HG03432 (cell line): ENCODE measurements at regions not wholly inside any gene's neighbourhood (a gene's known extent, or its start where the extent isn't known, plus 50 kb on each side); places are given as distances from the start of the nearest gene placed in this dataset.

Experiments used
- ATAC-seq: cut with Tn5 transposase; IDR thresholded peaks from one replicate; pipeline ENCODE4 v1.9.1; 2021; ENCODE audit warnings: mild to moderate bottlenecking, moderate library complexity; ENCODE audit not compliant: unreplicated experiment

GRCh38 chr12:107339932-107340331 is 246.6 kb upstream of the CRY1 start:
- no peak for ATAC-seq

GRCh38 chr12:107340898-107341297 is 247.5 kb upstream of the CRY1 start:
- no peak for ATAC-seq

GRCh38 chr12:107344035-107344808 is 250.9 kb upstream of the CRY1 start:
- no peak for ATAC-seq

DNA sequence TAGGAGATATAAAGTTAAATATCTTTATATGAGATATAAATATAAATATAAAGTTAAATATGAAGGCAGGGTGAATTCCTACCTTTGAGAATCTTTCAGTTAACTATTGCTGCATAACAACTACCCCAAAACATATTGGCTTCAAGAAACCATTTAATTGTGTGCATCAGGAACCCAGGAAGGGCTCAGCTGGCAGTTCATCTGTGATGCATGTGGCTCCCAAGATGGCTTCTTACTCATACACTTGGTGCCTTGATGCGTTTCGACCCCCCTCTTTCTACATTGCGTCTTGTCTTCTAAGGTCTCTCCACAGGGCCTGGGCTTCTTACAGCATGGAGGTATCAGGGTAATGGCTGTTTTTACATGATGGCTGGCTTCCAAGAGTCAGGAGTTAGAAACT is 253.9 kb upstream of the CRY1 start:
- no peak for ATAC-seq

- ATAC-seq: no peak
Observed at GRCh38 chr12:107349008-107349747, 255.8 kb upstream of the CRY1 start.

DNA sequence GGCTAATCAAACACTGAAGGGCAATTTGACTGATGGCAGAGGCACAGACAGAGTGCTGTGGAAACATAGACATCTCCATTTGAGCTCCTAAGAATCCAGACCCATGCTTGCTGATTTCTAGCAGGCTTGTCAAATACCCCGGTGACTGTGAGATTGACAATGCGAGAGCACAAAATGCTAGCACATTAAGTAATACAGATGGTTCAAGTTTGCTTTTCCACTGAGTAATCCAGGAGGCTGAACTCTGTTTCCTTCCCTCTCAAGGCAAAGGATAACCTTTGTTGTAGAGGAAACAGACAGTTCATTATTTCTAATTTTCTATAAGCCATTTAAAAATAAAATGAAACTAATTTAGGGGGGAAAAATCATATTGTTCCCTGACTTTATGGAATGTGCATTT is 256.5 kb upstream of the CRY1 start:
- ATAC-seq: no peak

GRCh38 chr12:107351109-107351508 is 257.8 kb upstream of the CRY1 start:
- ATAC-seq: no peak

GRCh38 chr12:107351713-107352112 is 258.4 kb upstream of the CRY1 start:
- ATAC-seq: no peak

GRCh38 chr12:107352347-107353081 is 259.2 kb upstream of the CRY1 start:
- no peak for ATAC-seq

DNA sequence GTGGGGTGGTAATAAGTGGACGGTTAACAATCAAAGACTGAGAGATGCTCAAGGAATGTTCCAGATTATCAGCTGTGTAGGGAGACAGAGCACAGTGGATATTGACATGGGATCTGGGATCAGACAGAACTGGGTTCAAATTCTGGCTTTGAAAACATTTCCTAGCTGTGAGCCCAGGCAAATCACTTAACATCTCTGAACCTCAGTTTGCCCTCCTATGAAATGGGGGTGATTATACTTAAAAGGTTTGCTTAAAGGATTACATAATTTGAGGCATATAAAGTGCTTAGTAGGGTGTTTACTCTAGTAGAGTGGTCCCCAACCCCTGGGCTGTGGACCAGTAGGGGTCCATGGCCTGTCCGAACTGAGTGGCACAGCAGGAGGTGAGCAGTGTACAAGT is 260.0 kb upstream of the CRY1 start:
- no peak for ATAC-seq

DNA sequence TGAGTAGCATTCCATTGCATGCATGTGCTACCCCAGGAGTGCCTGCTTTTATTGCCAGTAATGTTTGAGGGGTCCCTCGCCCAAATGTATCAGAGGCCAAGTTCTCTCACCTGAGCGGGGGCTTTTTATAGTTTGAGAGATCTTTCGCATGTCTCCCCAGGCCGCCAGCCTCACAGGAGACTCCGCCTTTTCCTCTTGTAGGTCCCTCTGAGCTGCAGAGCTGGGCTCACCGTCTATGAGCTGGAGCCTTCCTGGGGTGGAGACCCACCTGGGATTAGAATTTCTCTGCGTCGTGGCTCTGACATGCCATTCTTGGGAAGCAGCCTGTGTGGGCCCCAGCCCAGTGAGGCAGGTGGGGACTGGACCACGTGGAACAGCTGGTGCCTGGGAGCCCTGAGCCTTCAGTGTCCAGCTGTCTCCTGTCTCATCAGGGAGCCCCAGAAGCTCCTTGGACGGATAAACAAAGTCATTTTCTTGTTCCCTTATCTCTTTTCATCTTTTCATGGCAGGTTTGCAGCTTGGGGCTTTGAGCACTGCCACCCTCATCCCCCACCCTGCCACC is 261.7 kb upstream of the CRY1 start:
- ATAC-seq: no peak

- no peak for ATAC-seq
Observed at GRCh38 chr12:107355612-107356011, 262.3 kb upstream of the CRY1 start.

DNA sequence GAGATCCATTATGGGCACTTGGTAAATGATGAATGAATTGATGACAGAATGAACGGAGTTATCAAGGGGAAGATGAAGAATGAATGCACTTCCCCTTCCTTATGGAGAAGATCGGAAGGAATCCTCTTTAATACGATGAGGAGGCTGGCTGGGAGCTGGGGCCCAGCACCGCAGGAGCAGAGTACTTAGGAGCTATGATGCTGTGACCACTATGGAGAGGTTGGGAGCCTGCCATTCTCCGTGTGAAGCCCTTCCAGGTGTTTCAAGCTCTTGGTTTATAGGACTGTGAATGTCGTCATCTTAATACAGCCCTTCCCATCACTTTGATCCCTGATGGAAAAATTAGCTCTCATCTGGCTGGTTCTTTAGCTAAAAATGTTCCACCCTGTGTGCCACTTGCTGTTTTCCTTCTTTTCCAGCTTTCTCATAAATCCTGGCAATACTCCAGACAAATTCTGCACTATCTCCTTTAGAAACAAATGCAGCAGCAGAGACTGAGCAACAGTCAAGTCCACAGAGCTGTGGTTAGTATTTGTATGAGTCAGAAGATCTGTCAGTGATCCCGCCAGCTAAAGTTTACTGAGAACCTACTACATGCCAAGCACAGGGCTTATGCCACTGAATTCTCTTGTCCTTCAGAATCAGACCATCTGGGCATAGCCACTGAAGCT is 263.1 kb upstream of the CRY1 start:
- no peak for ATAC-seq

- ATAC-seq: no peak
Observed at GRCh38 chr12:107356937-107357295, 263.6 kb upstream of the CRY1 start.

DNA sequence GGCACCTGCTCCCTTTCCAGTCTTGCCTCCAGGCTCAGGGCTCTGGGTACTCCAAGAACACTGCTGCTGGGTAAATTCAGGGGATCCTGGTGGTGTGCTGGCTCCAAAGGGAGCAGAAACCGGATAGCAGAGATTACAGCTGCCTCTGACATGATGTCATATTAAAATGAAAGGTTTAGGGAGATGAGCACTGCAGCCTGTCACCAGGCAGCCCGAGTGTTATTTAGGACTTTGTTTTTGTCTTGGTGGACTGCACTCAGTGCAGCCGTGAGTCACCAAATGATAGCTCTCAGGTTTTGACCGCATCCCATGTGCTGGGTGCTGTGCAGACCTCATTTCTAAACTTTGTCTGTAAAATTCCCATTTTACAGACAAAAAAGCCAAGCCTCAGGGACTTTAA is 266.0 kb upstream of the CRY1 start:
- no peak for ATAC-seq

DNA sequence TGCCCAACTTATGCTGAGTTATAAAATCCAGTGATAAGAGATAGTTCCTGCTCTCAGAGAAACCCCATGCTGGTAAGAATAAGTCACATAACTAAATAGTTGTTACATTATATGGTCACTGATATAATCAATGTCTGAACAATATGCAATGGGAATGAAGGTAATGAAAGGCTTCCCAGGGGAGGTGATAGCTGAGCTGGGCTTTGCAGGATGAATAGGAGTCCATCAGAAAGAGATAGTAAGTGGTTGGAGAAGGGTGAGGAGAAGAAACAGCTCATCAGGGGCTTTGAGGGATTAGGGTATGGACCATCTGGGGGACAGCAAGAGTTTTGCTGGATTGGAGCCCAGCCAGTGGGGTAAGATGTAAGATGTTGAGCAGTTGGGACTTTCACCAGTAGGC is 266.7 kb upstream of the CRY1 start:
- no peak for ATAC-seq

- no peak for ATAC-seq
Observed at GRCh38 chr12:107360482-107360881, 267.1 kb upstream of the CRY1 start.

DNA sequence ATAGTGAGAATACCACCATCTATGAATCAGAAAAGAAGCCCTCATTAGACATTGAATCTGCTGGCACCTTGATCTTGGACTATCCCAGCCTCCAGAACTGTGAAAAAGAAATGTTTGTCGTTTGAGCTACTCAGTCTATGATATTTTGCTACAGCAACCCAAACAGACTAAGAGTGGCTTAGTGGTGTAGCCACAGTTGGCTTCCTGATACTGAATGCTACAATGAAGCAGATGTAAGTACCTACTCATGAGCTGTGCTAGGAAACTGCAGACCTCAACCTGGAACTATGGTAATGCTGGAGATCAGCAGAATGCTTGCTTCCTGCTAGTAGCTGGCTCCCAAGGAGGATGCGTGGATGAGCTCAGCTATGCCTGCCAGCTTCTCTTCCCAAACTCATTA is 268.6 kb upstream of the CRY1 start:
- no peak for ATAC-seq

GRCh38 chr12:107362960-107363359 is 269.6 kb upstream of the CRY1 start:
- no peak for ATAC-seq

GRCh38 chr12:107364875-107365518 is 271.6 kb upstream of the CRY1 start:
- ATAC-seq: no peak

DNA sequence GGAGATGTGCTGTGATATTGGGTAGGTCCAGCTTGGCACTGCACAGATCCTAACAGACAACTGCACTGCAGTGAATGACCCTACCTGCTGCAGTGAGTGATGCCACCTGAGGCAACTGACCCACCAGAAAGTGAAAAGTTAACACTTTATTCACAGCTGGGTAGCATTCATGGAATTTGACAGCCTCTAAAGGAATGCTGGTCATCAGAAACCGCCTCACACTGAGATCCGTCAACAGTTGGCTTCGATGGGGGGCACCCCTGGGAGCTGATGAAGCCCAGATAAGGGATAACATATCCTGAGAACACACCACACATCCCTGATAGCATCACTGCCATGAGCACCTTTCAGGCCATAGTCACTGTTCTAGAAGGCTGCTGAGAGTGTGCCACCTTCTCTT is 272.4 kb upstream of the CRY1 start:
- ATAC-seq: no peak
